SU-DHL-6 (cell line): ENCODE measurements at regions not wholly inside any gene's neighbourhood (a gene's known extent, or its start where the extent isn't known, plus 50 kb on each side); places are given as distances from the start of the nearest gene placed in this dataset.

Experiments
- H2AFZ ChIP-seq: fragments of 200-600 bp; sonication (generic); 2 replicates; pipeline ENCODE4 v1.6.1; 2014; ENCODE audit warnings: low read depth, mild to moderate bottlenecking, moderate library complexity, mixed read lengths, antibody characterized with exemption, low read length; ENCODE audit not compliant: severe bottlenecking
- H3F3A ChIP-seq: fragments of 200-600 bp; shearing (Covaris generic); 2 replicates; pipeline ENCODE4 v1.6.0; 2016; ENCODE audit warnings: antibody characterized with exemption, mild to moderate bottlenecking; ENCODE audit not compliant: insufficient read depth
- H3K27ac ChIP-seq: fragments of 200-600 bp; sonication (generic); 2 replicates; pipeline ENCODE4 v1.5.1; 2016; ENCODE audit warnings: low read depth, mild to moderate bottlenecking, low read length, moderate library complexity, mixed read lengths
- H3K27me3 ChIP-seq: fragments of 200-600 bp; sonication (generic), shearing (Covaris generic); 2 replicates; pipeline ENCODE4 v1.6.0; 2014; ENCODE audit warnings: mild to moderate bottlenecking, low read length
- H3K36me3 ChIP-seq: fragments of 200-600 bp; sonication (generic); 2 replicates; pipeline ENCODE4 v1.6.1; 2014; ENCODE audit warnings: mild to moderate bottlenecking, low read length, mixed read lengths
- H3K4me2 ChIP-seq: fragments of 300-600, 200-600 bp; shearing (Covaris generic), sonication (generic); 2 replicates; pipeline ENCODE4 v1.6.0; 2014; ENCODE audit warnings: low read length, low read depth, mild to moderate bottlenecking; ENCODE audit not compliant: poor library complexity, severe bottlenecking
- H3K4me3 ChIP-seq: fragments of 200-600 bp; sonication (generic); 2 replicates; pipeline ENCODE4 v1.5.1; 2014; ENCODE audit warnings: antibody characterized with exemption, low read length, mild to moderate bottlenecking, mixed read lengths; ENCODE audit not compliant: insufficient read depth, poor library complexity, severe bottlenecking
- H3K79me2 ChIP-seq: fragments of 200-600 bp; sonication (generic); 2 replicates; pipeline ENCODE4 v1.6.1; 2014; ENCODE audit warnings: mild to moderate bottlenecking, low read length, moderate library complexity; ENCODE audit not compliant: insufficient read depth
- H3K9ac ChIP-seq: fragments of 200-600 bp; sonication (generic); 2 replicates; pipeline ENCODE4 v1.7.0; 2014; ENCODE audit warnings: mild to moderate bottlenecking, low read length
- H3K9me2 ChIP-seq: fragments of 200-600 bp; sonication (generic); replicated peaks from 2 replicates; pipeline ENCODE4 v1.6.1; 2014; ENCODE audit warnings: low read length; ENCODE audit not compliant: insufficient read depth
- H3K9me3 ChIP-seq: fragments of 200-600 bp; sonication (generic); 2 replicates; pipeline ENCODE4 v1.6.1; 2014; ENCODE audit warnings: low read length, mixed read lengths; ENCODE audit not compliant: insufficient read depth
- H4K20me1 ChIP-seq: fragments of 200-600 bp; sonication (generic); 2 replicates; pipeline ENCODE4 v1.6.1; 2014; ENCODE audit warnings: low read depth, mild to moderate bottlenecking, antibody characterized with exemption, low read length, moderate library complexity, mixed read lengths
- CTCF ChIP-seq: fragments of 200-600 bp; sonication (generic); IDR thresholded peaks from one replicate; pipeline ENCODE4 v1.5.1; 2017; ENCODE audit warnings: antibody characterized with exemption, mild to moderate bottlenecking, low read length, moderate library complexity; ENCODE audit not compliant: insufficient read depth, poor library complexity, severe bottlenecking
- EZH2phosphoT487 ChIP-seq: fragments of 200-600 bp; sonication (generic), shearing (Covaris generic); conservative IDR thresholded peaks from 2 replicates; pipeline ENCODE4 v1.6.1; 2018; ENCODE audit warnings: mild to moderate bottlenecking, antibody characterized with exemption, low read length, moderate library complexity, mixed read lengths

- Histone ChIP-seq H3K36me3 (no peaks in the 10 kb centered on the region), H3K9ac (no peak overlapping the region), H3F3A (no peaks in the 10 kb centered on the region), H2AFZ (no peak overlapping the region), H3K4me3 (no peak overlapping the region), H3K27me3 (no peaks in the 10 kb centered on the region), H4K20me1 (no peaks in the 10 kb centered on the region), H3K4me2 (no peak overlapping the region), H3K27ac (no peak overlapping the region), H3K9me3 (peaks cover 7% of the 10 kb centered on the region; the same call in 1 of the 2 replicates), H3K79me2 (no peaks in the 10 kb centered on the region), H3K9me2 (no peaks in the 10 kb centered on the region)
- TF ChIP-seq EZH2phosphoT487 (no peak), CTCF (no peak)
These were observed 189.8 kb downstream of the CSNK2A3 start for GRCh38 chr11:11163236-11163635.

GRCh38 chr11:11157185-11157584 lies 195.9 kb downstream of the CSNK2A3 start:
- Histone ChIP-seq H3K27me3 (no peaks in the 10 kb centered on the region), H3F3A (no peaks in the 10 kb centered on the region), H3K79me2 (no peaks in the 10 kb centered on the region), H3K4me3 (no peak overlapping the region), H4K20me1 (no peaks in the 10 kb centered on the region), H3K4me2 (no peak overlapping the region), H3K9me3 (peaks cover 7% of the 10 kb centered on the region; the same call in 1 of the 2 replicates), H3K27ac (no peak overlapping the region), H2AFZ (no peak overlapping the region), H3K36me3 (no peaks in the 10 kb centered on the region), H3K9me2 (no peaks in the 10 kb centered on the region), H3K9ac (no peak overlapping the region)
- TF ChIP-seq CTCF (peak; percentile 51), EZH2phosphoT487 (no peak)

DNA sequence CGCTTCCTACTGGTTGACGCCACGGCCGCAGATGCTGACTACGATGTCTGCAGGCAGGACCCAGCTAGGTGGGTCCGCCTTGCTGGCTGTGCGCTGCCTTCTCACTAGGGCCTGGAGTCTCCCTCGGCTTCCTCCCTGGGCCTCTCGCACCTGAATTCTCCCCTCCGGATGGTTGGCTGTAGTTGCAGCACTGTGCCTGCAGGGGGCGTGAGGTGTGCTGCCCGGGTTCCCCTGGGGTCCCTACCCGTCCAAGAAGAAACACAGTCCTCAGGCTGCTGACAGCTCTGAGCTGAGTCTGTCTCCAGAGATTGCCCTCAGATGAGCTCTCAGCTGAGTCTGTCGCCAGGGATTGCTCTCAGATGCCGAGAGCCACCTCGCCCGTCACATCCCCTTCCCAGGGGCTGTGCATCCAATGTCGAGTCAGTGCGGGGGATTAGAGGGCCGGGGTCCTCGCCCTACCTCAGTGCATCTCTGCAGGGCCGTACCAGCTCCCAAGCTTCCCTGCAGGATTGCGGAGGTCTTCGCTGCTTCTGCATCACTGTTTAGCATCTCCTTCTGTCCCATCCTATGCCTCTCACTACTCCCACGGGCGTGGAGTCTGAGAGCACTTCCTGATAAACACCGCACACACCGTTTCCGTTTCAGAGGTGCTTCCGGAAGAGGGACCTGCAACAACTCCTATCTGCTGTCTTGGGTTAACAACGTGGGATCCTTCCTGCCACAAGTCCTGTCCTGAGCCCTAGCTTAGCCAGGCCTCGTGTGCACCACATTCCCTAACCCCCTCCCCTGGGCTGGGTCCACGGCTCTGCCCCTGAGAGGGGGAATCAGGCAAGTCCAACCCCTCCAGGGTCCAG lies 196.9 kb downstream of the CSNK2A3 start:
- H4K20me1 ChIP-seq: no peaks in the 10 kb centered on the region
- H3K9me2 ChIP-seq: no peaks in the 10 kb centered on the region
- H3K27me3 ChIP-seq: no peaks in the 10 kb centered on the region
- no peak overlapping the region for H3K4me3 ChIP-seq
- no peak overlapping the region for H3K4me2 ChIP-seq
- no peak overlapping the region for H3K9ac ChIP-seq
- TF ChIP-seq EZH2phosphoT487: no peak
- peak; percentile 80 for TF ChIP-seq CTCF
- H3K9me3 ChIP-seq: peaks cover 7% of the 10 kb centered on the region; the same call in 1 of the 2 replicates
- H3K79me2 ChIP-seq: no peaks in the 10 kb centered on the region
- no peak overlapping the region for H2AFZ ChIP-seq
- H3K27ac ChIP-seq: no peak overlapping the region
- H3K36me3 ChIP-seq: no peaks in the 10 kb centered on the region
- H3F3A ChIP-seq: no peaks in the 10 kb centered on the region
